DND-41 (cell line): ENCODE measurements at regions not wholly inside any gene's neighbourhood (a gene's known extent, or its start where the extent isn't known, plus 50 kb on each side); places are given as distances from the start of the nearest gene placed in this dataset.

Experiments used
- ATAC-seq: fragments of 200-7000 bp; cut with Tn5 transposase; 3 replicates; pipeline ENCODE4 v1.9.1; 2021; ENCODE audit warnings: low read depth; ENCODE audit not compliant: insufficient read depth
- DNase-seq: peaks from one replicate; pipeline ENCODE4 v3.0.0-alpha.2; 2020
- H2AFZ ChIP-seq: 2 replicates; pipeline ENCODE4 v1.6.0; 2012; ENCODE audit warnings: low read depth, low read length
- H3K27ac ChIP-seq: 2 replicates; pipeline ENCODE4 v1.5.1; 2012; ENCODE audit warnings: low read length, inconsistent platforms
- H3K27me3 ChIP-seq: fragments of 200-600 bp; sonication (generic); 2 replicates; pipeline ENCODE4 v1.6.0; 2012; ENCODE audit warnings: low read length, mild to moderate bottlenecking, inconsistent platforms; ENCODE audit not compliant: insufficient read depth, poor library complexity
- H3K36me3 ChIP-seq: 2 replicates; pipeline ENCODE4 v1.5.1; 2012; ENCODE audit warnings: low read length, inconsistent platforms; ENCODE audit not compliant: insufficient read depth
- H3K4me1 ChIP-seq: 2 replicates; pipeline ENCODE4 v1.5.1; 2012; ENCODE audit warnings: mild to moderate bottlenecking, low read length; ENCODE audit not compliant: insufficient read depth
- H3K4me2 ChIP-seq: 2 replicates; pipeline ENCODE4 v1.6.0; 2012; ENCODE audit warnings: mild to moderate bottlenecking, moderate library complexity, low read length, inconsistent platforms; ENCODE audit not compliant: insufficient read depth
- H3K4me3 ChIP-seq, 2 experiments: fragments of 200-600 bp in 1 of 2; shearing (Covaris generic) in 1 of 2; 2 replicates each; pipeline ENCODE4 v1.5.1; 2012 to 2016; ENCODE audit warnings: inconsistent platforms in 2 of 2, low read length in 2 of 2, mild to moderate bottlenecking in 2 of 2, low read depth in 1 of 2, moderate library complexity in 1 of 2
- H3K79me2 ChIP-seq: 2 replicates; pipeline ENCODE4 v1.6.0; 2012; ENCODE audit warnings: low read length, inconsistent platforms; ENCODE audit not compliant: insufficient read depth
- H3K9ac ChIP-seq: 2 replicates; pipeline ENCODE4 v1.6.0; 2012; ENCODE audit warnings: low read depth, mild to moderate bottlenecking, inconsistent platforms, low read length, moderate library complexity
- H3K9me3 ChIP-seq: 2 replicates; pipeline ENCODE4 v1.5.1; 2012; ENCODE audit warnings: low read length, moderate library complexity, mild to moderate bottlenecking, inconsistent platforms; ENCODE audit not compliant: insufficient read depth, severe bottlenecking
- H4K20me1 ChIP-seq: 2 replicates; pipeline ENCODE4 v1.6.0; 2012; ENCODE audit warnings: low read length; ENCODE audit not compliant: insufficient read depth
- EZH2 ChIP-seq: IDR thresholded peaks from 3 replicates; pipeline ENCODE4 v1.6.1; 2012; ENCODE audit warnings: borderline replicate concordance, low read depth, mild to moderate bottlenecking, moderate library complexity, low read length, inconsistent platforms; ENCODE audit not compliant: severe bottlenecking
- TF ChIP-seq, protein P1 (sequence below): IDR thresholded peaks from 2 replicates; pipeline ENCODE4 v1.5.1; 2012; ENCODE audit warnings: borderline replicate concordance, low read length, moderate library complexity, mild to moderate bottlenecking; ENCODE audit not compliant: poor library complexity, severe bottlenecking; ENCODE audit errors: extremely low read depth

DNA sequence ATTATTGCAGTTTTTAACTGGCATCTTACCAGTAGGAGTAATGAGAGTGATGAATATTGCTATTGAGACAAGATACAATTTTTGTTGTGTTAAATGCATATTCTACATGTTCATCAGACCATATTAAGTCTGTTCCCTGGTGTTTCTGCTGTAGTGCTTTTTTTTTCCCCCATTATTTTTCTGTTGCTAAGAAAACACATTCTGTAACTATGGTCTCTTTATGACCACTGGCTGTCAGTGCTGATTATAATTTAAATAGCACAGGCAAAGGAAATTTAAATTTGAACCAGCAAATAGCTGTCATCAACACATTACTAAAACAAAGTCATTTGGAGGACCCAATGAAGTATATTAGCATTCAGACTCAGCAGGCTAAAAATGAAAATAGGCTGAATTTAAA lies 98.3 kb upstream of the ANKRD50 start:
- no peak for ATAC-seq
- H3K4me2 ChIP-seq: no peak overlapping the region
- TF ChIP-seq, protein P1, sequence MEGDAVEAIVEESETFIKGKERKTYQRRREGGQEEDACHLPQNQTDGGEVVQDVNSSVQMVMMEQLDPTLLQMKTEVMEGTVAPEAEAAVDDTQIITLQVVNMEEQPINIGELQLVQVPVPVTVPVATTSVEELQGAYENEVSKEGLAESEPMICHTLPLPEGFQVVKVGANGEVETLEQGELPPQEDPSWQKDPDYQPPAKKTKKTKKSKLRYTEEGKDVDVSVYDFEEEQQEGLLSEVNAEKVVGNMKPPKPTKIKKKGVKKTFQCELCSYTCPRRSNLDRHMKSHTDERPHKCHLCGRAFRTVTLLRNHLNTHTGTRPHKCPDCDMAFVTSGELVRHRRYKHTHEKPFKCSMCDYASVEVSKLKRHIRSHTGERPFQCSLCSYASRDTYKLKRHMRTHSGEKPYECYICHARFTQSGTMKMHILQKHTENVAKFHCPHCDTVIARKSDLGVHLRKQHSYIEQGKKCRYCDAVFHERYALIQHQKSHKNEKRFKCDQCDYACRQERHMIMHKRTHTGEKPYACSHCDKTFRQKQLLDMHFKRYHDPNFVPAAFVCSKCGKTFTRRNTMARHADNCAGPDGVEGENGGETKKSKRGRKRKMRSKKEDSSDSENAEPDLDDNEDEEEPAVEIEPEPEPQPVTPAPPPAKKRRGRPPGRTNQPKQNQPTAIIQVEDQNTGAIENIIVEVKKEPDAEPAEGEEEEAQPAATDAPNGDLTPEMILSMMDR: no peak
- TF ChIP-seq EZH2: no peak

DNA sequence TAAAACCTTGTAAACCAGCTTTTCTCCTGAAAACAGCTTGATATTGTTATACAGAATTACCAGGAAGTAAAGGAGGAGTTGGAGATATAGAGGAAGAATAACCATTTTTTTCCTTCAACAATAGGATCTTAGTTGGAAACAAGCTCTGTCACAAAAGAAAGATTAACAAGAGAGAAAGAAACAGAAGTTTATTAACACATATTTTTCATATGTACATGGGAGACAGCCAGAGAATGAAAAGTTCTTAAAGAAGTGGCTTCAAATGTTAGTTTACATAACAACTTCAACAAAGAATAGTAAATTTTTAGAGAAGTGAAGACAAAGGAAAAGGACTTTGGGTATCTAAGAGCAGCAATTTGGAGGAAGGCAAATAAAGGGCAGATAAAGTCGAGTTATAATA lies 94.9 kb upstream of the ANKRD50 start:
- H3K79me2 ChIP-seq: no peaks in the 10 kb centered on the region
- H3K4me3 ChIP-seq: no peak overlapping the region
- H3K27me3 ChIP-seq: no peaks in the 10 kb centered on the region
- H2AFZ ChIP-seq: no peak overlapping the region
- H3K4me1 ChIP-seq: no peaks in the 10 kb centered on the region
- no peak overlapping the region for H3K9ac ChIP-seq
- TF ChIP-seq, protein P1: no peak
- TF ChIP-seq EZH2: no peak
- H3K9me3 ChIP-seq: no peaks in the 10 kb centered on the region
- DNase-seq (no peak), ATAC-seq (no peak)
- no peak overlapping the region for H3K27ac ChIP-seq
- no peaks in the 10 kb centered on the region for H4K20me1 ChIP-seq
- no peaks in the 10 kb centered on the region for H3K36me3 ChIP-seq
- H3K4me2 ChIP-seq: no peak overlapping the region

More for the DNA sequence above, 98.3 kb upstream of the ANKRD50 start:
- Histone ChIP-seq H3K4me3 (no peak overlapping the region), H3K27me3 (no peaks in the 10 kb centered on the region), H3K36me3 (no peaks in the 10 kb centered on the region), H3K79me2 (no peaks in the 10 kb centered on the region), H4K20me1 (no peaks in the 10 kb centered on the region), H2AFZ (no peak overlapping the region), H3K27ac (no peak overlapping the region), H3K4me1 (no peaks in the 10 kb centered on the region), H3K9ac (no peak overlapping the region), H3K9me3 (no peaks in the 10 kb centered on the region)
- no peak for DNase-seq

DNA sequence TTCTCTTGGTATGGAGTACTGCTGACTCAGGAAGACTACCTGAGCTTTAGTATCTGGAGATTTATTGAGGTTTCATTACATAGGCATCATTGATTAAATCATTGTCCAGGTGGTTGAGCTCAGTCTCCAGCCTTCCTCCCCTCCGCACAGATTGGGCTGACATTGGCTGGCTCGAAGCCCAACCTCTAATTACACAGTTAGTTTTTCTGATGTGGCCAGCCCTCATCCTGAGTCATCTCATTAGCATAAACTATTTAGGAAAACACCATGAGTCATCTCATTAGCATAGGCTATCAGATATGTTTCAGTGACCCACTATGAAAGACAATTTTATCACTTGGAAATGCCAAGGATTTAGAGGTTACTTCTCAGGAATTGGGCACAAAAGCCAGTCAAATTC lies 93.9 kb upstream of the ANKRD50 start:
- Histone ChIP-seq H4K20me1 (no peaks in the 10 kb centered on the region), H3K27ac (no peak overlapping the region), H3K9me3 (no peaks in the 10 kb centered on the region), H3K4me2 (no peak overlapping the region), H3K27me3 (no peaks in the 10 kb centered on the region), H3K79me2 (no peaks in the 10 kb centered on the region), H3K4me3 (no peak overlapping the region), H3K9ac (no peak overlapping the region), H3K36me3 (no peaks in the 10 kb centered on the region), H2AFZ (no peak overlapping the region), H3K4me1 (no peaks in the 10 kb centered on the region)
- TF ChIP-seq, protein P1: no peak
- no peak for TF ChIP-seq EZH2
- DNase-seq: no peak
- ATAC-seq: no peak

DNA sequence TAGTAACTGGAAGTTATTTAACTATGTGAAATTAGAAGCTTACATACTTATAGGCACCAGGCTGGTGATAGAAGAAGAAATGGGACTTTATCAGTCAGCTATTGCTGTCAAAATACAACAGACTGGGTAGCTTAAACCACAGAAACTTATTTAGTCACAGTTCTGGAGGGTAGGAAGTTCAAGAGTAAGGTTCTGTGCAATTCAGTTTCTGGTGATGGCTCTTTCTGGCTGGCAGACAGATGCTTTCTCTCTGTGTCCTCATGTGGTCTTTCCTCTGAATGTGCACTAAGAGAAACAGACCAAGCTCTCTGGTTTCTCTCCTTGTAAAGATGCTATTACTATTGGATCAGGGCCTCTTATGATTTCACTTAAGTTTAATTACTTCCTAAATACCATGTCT lies 92.1 kb upstream of the ANKRD50 start:
- no peaks in the 10 kb centered on the region for H3K9me3 ChIP-seq
- no peaks in the 10 kb centered on the region for H4K20me1 ChIP-seq
- no peak overlapping the region for H3K4me2 ChIP-seq
- no peaks in the 10 kb centered on the region for H3K79me2 ChIP-seq
- TF ChIP-seq, protein P1: no peak
- TF ChIP-seq EZH2: no peak
- no peak overlapping the region for H3K4me3 ChIP-seq
- no peak overlapping the region for H2AFZ ChIP-seq
- ATAC-seq: no peak
- no peak for DNase-seq
- no peaks in the 10 kb centered on the region for H3K27me3 ChIP-seq
- H3K27ac ChIP-seq: no peak overlapping the region
- H3K9ac ChIP-seq: no peak overlapping the region
- H3K36me3 ChIP-seq: no peaks in the 10 kb centered on the region
- no peaks in the 10 kb centered on the region for H3K4me1 ChIP-seq
